Natural killer cell (primary cell): ENCODE measurements at regions not wholly inside any gene's neighbourhood (a gene's known extent, or its start where the extent isn't known, plus 50 kb on each side); places are given as distances from the start of the nearest gene placed in this dataset.
"Not testable (repeated sequence)": the region's sequence is repeated elsewhere in the genome, so short reads cannot be mapped to it uniquely, and the experiment has no call there.

ENCODE experiments used
- ATAC-seq, 3 donors: fragments of 150-1000 bp in 2 of 3; fragments of 200-7000 bp in 1 of 3; cut with Tn5 transposase; 1 replicate in 1 of 3; 2 replicates in 2 of 3; pipeline ENCODE4 v1.10.0; 2021; ENCODE audit warnings: mild to moderate bottlenecking in 2 of 3, moderate library complexity in 2 of 3
- DNase-seq, 2 donors: peaks; one replicate each; pipeline versions ENCODE4 v3.0.0 to v3.0.0-alpha.2; 2013 to 2021; ENCODE audit warnings: mixed read lengths in 1 of 2
- H3K27ac ChIP-seq: one replicate; pipeline ENCODE4 v1.5.1; 2013; ENCODE audit warnings: mild to moderate bottlenecking, low read length
- H3K27me3 ChIP-seq: one replicate; pipeline ENCODE4 v1.6.1; 2013; ENCODE audit warnings: low read length; ENCODE audit not compliant: control insufficient read depth, insufficient read depth
- H3K36me3 ChIP-seq: one replicate; pipeline ENCODE4 v1.6.1; 2013; ENCODE audit warnings: low read length; ENCODE audit not compliant: control insufficient read depth, insufficient read depth
- H3K4me1 ChIP-seq: one replicate; pipeline ENCODE4 v1.6.1; 2013; ENCODE audit warnings: low read length; ENCODE audit not compliant: control insufficient read depth, insufficient read depth
- H3K4me3 ChIP-seq: one replicate; pipeline ENCODE4 v1.5.1; 2013; ENCODE audit warnings: low read length
- H3K9me3 ChIP-seq: one replicate; pipeline ENCODE4 v1.6.1; 2013; ENCODE audit warnings: low read length; ENCODE audit not compliant: control insufficient read depth, insufficient read depth
- H3K27ac Mint-ChIP-seq, 2 donors: one replicate each; pipeline ENCODE4 v1.8.0; 2022; ENCODE audit warnings: mild to moderate bottlenecking in 2 of 2, mixed read lengths in 2 of 2, moderate library complexity in 1 of 2
- H3K27me3 Mint-ChIP-seq, 2 donors: one replicate each; pipeline ENCODE4 v1.8.0; 2022; ENCODE audit warnings: low read depth in 2 of 2, mixed read lengths in 2 of 2
- H3K36me3 Mint-ChIP-seq: one replicate; pipeline ENCODE4 v1.8.0; 2022; ENCODE audit warnings: mixed read lengths
- H3K4me1 Mint-ChIP-seq, 2 donors: one replicate each; pipeline ENCODE4 v1.8.0; 2022; ENCODE audit warnings: mixed read lengths in 2 of 2
- H3K4me3 Mint-ChIP-seq: one replicate; pipeline ENCODE4 v1.8.0; 2022; ENCODE audit warnings: mild to moderate bottlenecking, moderate library complexity, mixed read lengths
- H3K9me3 Mint-ChIP-seq, 2 donors: one replicate each; pipeline ENCODE4 v1.8.0; 2022; ENCODE audit warnings: mixed read lengths in 2 of 2
- CTCF ChIP-seq: fragments of 200-600 bp; IDR thresholded peaks from one replicate; pipeline ENCODE4 v1.8.0; 2022; ENCODE audit warnings: antibody characterized with exemption
- WGBS: methylation state at CpG from one replicate; pipeline ENCODE4 v1.1.7; 2013; ENCODE audit warnings: missing lambda C conversion rate; ENCODE audit not compliant: insufficient coverage; 5-methylcytosine and 5-hydroxymethylcytosine counted together
- intact Hi-C: fragments of 100-400 bp; cut with micrococcal nuclease; formaldehyde crosslinking; loops from one replicate; pipeline ENCODE4 v1.14.2; 2022

GRCh38 chr9:65459756-65460320 is 174.8 kb upstream of the FOXD4L5 start:
- Histone ChIP-seq H3K4me3 (no peak overlapping the region), H3K9me3 (peaks cover 27% of the 10 kb centered on the region), H3K4me1 (no peaks in the 10 kb centered on the region), H3K36me3 (no peaks in the 10 kb centered on the region), H3K27me3 (no peaks in the 10 kb centered on the region), H3K27ac (no peak overlapping the region)
- Mint-ChIP-seq H3K4me3 (no peak overlapping the region), H3K9me3 (peaks cover 16 to 20% of the 10 kb centered on the region in 2 donors), H3K36me3 (peaks cover 6% of the 10 kb centered on the region), H3K27me3 (no peaks in the 10 kb centered on the region), H3K27ac (no peak overlapping the region), H3K4me1 (peaks cover 0 to 5% of the 10 kb centered on the region in 2 donors)
- intact Hi-C loops, result no loop called here
- ATAC-seq (no peak), DNase-seq (no peak)
- no peak for TF ChIP-seq CTCF
- 89% methylated on average over 11 of the region's 11 CpGs for WGBS

- ATAC-seq (no peak), DNase-seq (no peak)
- no peak overlapping the region for H3K27ac ChIP-seq
- WGBS, result 92% methylated on average over 10 of the region's 10 CpGs
- Mint-ChIP-seq H3K9me3 (peaks cover 9 to 12% of the 10 kb centered on the region in 2 donors), H3K27ac (no peak overlapping the region), H3K27me3 (no peaks in the 10 kb centered on the region), H3K36me3 (peaks cover 6% of the 10 kb centered on the region), H3K4me1 (peaks cover 0 to 5% of the 10 kb centered on the region in 2 donors), H3K4me3 (no peak overlapping the region)
- no peaks in the 10 kb centered on the region for H3K36me3 ChIP-seq
- H3K4me1 ChIP-seq, result no peaks in the 10 kb centered on the region
- H3K4me3 ChIP-seq, result no peak overlapping the region
- intact Hi-C loops, result no loop called here
- H3K27me3 ChIP-seq, result no peaks in the 10 kb centered on the region
- TF ChIP-seq CTCF, result no peak
- peaks cover 29% of the 10 kb centered on the region for H3K9me3 ChIP-seq
Measured at GRCh38 chr9:65458992-65459391, 174.0 kb upstream of the FOXD4L5 start.

DNA sequence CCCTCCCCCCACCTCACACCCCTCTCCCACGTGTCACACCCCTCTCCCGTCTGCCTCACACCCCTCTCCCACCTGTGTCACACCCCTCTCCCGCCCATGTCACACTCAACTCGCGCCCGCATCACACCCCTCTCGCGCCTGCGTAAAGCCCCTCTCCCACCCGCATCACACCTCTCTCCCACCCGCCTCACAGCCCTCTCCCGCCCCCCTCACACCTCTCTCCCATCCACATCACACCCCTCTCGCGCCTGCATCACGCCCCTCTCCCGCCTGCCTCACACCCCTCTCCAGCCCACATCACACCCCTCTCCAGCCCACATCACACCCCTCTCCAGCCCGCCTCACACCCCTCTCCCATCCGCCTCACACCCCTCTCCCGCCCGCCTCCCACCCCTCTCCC is 173.5 kb upstream of the FOXD4L5 start:
- DNase-seq (no peak), ATAC-seq (no peak)
- H3K4me1 Mint-ChIP-seq, result peaks cover 0 to 1% of the 10 kb centered on the region in 2 donors
- no peaks in the 10 kb centered on the region for H3K27me3 Mint-ChIP-seq
- no peak overlapping the region for H3K27ac Mint-ChIP-seq
- Histone ChIP-seq H3K27me3 (no peaks in the 10 kb centered on the region), H3K4me3 (no peak overlapping the region), H3K36me3 (no peaks in the 10 kb centered on the region), H3K27ac (no peak overlapping the region), H3K4me1 (no peaks in the 10 kb centered on the region), H3K9me3 (peaks cover 30% of the 10 kb centered on the region)
- 94% methylated on average over 19 of the region's 20 CpGs for WGBS
- no peak for TF ChIP-seq CTCF
- peaks cover 6% of the 10 kb centered on the region for H3K36me3 Mint-ChIP-seq
- H3K4me3 Mint-ChIP-seq, result no peak overlapping the region
- H3K9me3 Mint-ChIP-seq, result peaks cover 7 to 10% of the 10 kb centered on the region in 2 donors
- intact Hi-C loops, result no loop called here

- H3K36me3 Mint-ChIP-seq, H3K4me3 Mint-ChIP-seq, ATAC-seq, intact Hi-C loops, H3K27ac ChIP-seq, H3K4me1 Mint-ChIP-seq, H3K36me3 ChIP-seq, H3K27ac Mint-ChIP-seq, DNase-seq, H3K4me3 ChIP-seq, H3K27me3 Mint-ChIP-seq, H3K27me3 ChIP-seq, H3K4me1 ChIP-seq: not testable (repeated sequence)
- WGBS, result 91% methylated on average over 15 of the region's 18 CpGs
- peaks cover 8 to 13% of the 10 kb centered on the region in 2 donors for H3K9me3 Mint-ChIP-seq
- H3K9me3 ChIP-seq, result peaks cover 30% of the 10 kb centered on the region
Measured at GRCh38 chr9:65456991-65457390, 172.0 kb upstream of the FOXD4L5 start.

- DNase-seq, intact Hi-C loops, H3K4me3 Mint-ChIP-seq, H3K36me3 ChIP-seq, H3K36me3 Mint-ChIP-seq, H3K4me3 ChIP-seq, H3K27ac Mint-ChIP-seq, H3K27me3 ChIP-seq, H3K27me3 Mint-ChIP-seq, H3K4me1 ChIP-seq, H3K27ac ChIP-seq, ATAC-seq, H3K4me1 Mint-ChIP-seq: not testable (repeated sequence)
- H3K9me3 ChIP-seq, result peaks cover 30% of the 10 kb centered on the region
- WGBS, result 81% methylated on average over 18 of the region's 18 CpGs
- H3K9me3 Mint-ChIP-seq, result peaks cover 14 to 19% of the 10 kb centered on the region in 2 donors
Measured at GRCh38 chr9:65455751-65456647, 171.0 kb upstream of the FOXD4L5 start.

DNA sequence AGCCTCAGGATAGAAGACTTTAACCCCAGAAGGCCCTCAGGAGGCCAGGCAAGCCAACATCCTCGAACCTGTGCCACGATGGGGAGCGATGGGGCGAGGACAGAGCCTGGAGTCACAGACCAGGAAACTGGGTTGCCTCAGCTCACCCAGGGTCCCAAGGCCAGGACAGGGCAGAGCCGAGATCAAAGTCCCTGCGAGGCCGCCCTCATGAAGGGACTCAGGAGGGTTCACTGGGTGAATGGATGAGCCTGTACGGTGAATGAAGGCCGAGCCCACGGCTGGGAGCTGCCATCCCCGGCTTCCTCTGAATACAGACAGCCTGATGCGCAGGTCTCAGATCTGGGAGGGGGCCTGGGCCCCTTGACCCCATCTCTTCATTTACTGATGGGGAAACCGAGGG is 170.1 kb upstream of the FOXD4L5 start:
- H3K4me3 Mint-ChIP-seq, DNase-seq, ATAC-seq, H3K36me3 Mint-ChIP-seq, H3K27me3 Mint-ChIP-seq, H3K4me1 Mint-ChIP-seq, H3K36me3 ChIP-seq, H3K4me1 ChIP-seq, H3K4me3 ChIP-seq, intact Hi-C loops, H3K27me3 ChIP-seq, H3K27ac Mint-ChIP-seq, H3K27ac ChIP-seq: not testable (repeated sequence)
- H3K9me3 ChIP-seq, result peaks cover 27% of the 10 kb centered on the region
- WGBS, result 84% methylated on average over 13 of the region's 13 CpGs
- H3K9me3 Mint-ChIP-seq, result peaks cover 15 to 20% of the 10 kb centered on the region in 2 donors
